Chondrocyte (in vitro differentiated cells): ENCODE measurements at regions not wholly inside any gene's neighbourhood (a gene's known extent, or its start where the extent isn't known, plus 50 kb on each side); places are given as distances from the start of the nearest gene placed in this dataset.
"Not testable (repeated sequence)": the region's sequence is repeated elsewhere in the genome, so short reads cannot be mapped to it uniquely, and the experiment has no call there.

Source experiments
- DNase-seq: peaks from one replicate; pipeline ENCODE4 v3.0.0; 2021; ENCODE audit warnings: mixed read lengths, low spot score
- H3K27ac Mint-ChIP-seq: one replicate; pipeline ENCODE4 v1.8.0; 2021; ENCODE audit warnings: mild to moderate bottlenecking, moderate library complexity, mixed read lengths; ENCODE audit not compliant: unreplicated experiment
- H3K27me3 Mint-ChIP-seq: 2 replicates; pipeline ENCODE4 v1.8.0; 2021; ENCODE audit warnings: low read depth, mixed read lengths
- H3K36me3 Mint-ChIP-seq: 2 replicates; pipeline ENCODE4 v1.8.0; 2021; ENCODE audit warnings: low read depth, mixed read lengths
- H3K4me1 Mint-ChIP-seq: 2 replicates; pipeline ENCODE4 v1.8.0; 2021; ENCODE audit warnings: low read depth, mild to moderate bottlenecking, mixed read lengths
- H3K4me3 Mint-ChIP-seq: one replicate; pipeline ENCODE4 v1.8.0; 2021; ENCODE audit warnings: mild to moderate bottlenecking, moderate library complexity, mixed read lengths; ENCODE audit not compliant: unreplicated experiment
- H3K9me3 Mint-ChIP-seq: 2 replicates; pipeline ENCODE4 v1.8.0; 2021; ENCODE audit warnings: low read depth, mixed read lengths
- CTCF ChIP-seq: fragments of 200-600 bp; sonication (generic); IDR thresholded peaks from 2 replicates; pipeline ENCODE4 v1.5.0; 2021; ENCODE audit warnings: antibody characterized with exemption, mild to moderate bottlenecking, moderate library complexity

- Mint-ChIP-seq H3K36me3 (peaks cover 2% of the 10 kb centered on the region), H3K27me3 (peaks cover 45% of the 10 kb centered on the region), H3K27ac (no peak overlapping the region), H3K4me3 (no peak overlapping the region), H3K4me1 (no peaks in the 10 kb centered on the region), H3K9me3 (peaks cover 11% of the 10 kb centered on the region)
- no peak for TF ChIP-seq CTCF
- no peak for DNase-seq
Measured at GRCh38 chr9:124163760-124164255, 93.9 kb upstream of the NEK6 start.

- H3K4me1 Mint-ChIP-seq, result no peaks in the 10 kb centered on the region
- H3K27ac Mint-ChIP-seq, result no peak overlapping the region
- peaks cover 11% of the 10 kb centered on the region for H3K9me3 Mint-ChIP-seq
- no peak for DNase-seq
- no peak overlapping the region for H3K4me3 Mint-ChIP-seq
- peaks cover 2% of the 10 kb centered on the region for H3K36me3 Mint-ChIP-seq
- no peak for TF ChIP-seq CTCF
- peaks cover 49% of the 10 kb centered on the region for H3K27me3 Mint-ChIP-seq
Measured at GRCh38 chr9:124164811-124165210, 92.9 kb upstream of the NEK6 start.

GRCh38 chr9:124174433-124174832 is 83.3 kb upstream of the NEK6 start:
- peaks cover 50% of the 10 kb centered on the region for H3K27me3 Mint-ChIP-seq
- H3K9me3 Mint-ChIP-seq, result peaks cover 5% of the 10 kb centered on the region

GRCh38 chr9:124177522-124177921 is 80.2 kb upstream of the NEK6 start:
- H3K4me3 Mint-ChIP-seq, DNase-seq, H3K27ac Mint-ChIP-seq, H3K4me1 Mint-ChIP-seq, H3K9me3 Mint-ChIP-seq, H3K36me3 Mint-ChIP-seq: not testable (repeated sequence)
- peaks cover 44% of the 10 kb centered on the region for H3K27me3 Mint-ChIP-seq

More at GRCh38 chr9:124174433-124174832, 83.3 kb upstream of the NEK6 start:
- DNase-seq, result no peak
- Mint-ChIP-seq H3K36me3 (peaks cover 8% of the 10 kb centered on the region), H3K4me3 (no peak overlapping the region), H3K4me1 (no peaks in the 10 kb centered on the region), H3K27ac (no peak overlapping the region)
- TF ChIP-seq CTCF, result no peak

GRCh38 chr9:124179196-124180071 is 78.3 kb upstream of the NEK6 start:
- Mint-ChIP-seq H3K9me3 (peaks cover 4% of the 10 kb centered on the region), H3K4me1 (no peaks in the 10 kb centered on the region), H3K27ac (no peak overlapping the region), H3K27me3 (peaks cover 38% of the 10 kb centered on the region), H3K36me3 (peaks cover 2% of the 10 kb centered on the region), H3K4me3 (no peak overlapping the region)
- no peak for TF ChIP-seq CTCF
- no peak for DNase-seq
